ENCODE measurements at regions not wholly inside any gene's neighbourhood (a gene's known extent, or its start where the extent isn't known, plus 50 kb on each side); places are given as distances from the start of the nearest gene placed in this dataset.

GRCh38 chr16:73872856-73873255, 423.8 kb upstream of the PSMD7 start:
- no peaks in the 10 kb centered on the region for H3K4me1 ChIP-seq (ENCODE audit: insufficient read depth, low read length)
- no peak overlapping the region for H3K27ac ChIP-seq (ENCODE audit: low read depth, low read length)
- H3K4me2 ChIP-seq (ENCODE audit: insufficient read depth, low read length) = no peak overlapping the region
- H4K20me1 ChIP-seq (ENCODE audit: insufficient read depth, low read length) = no peaks in the 10 kb centered on the region
- no peaks in the 10 kb centered on the region for H3K79me2 ChIP-seq (ENCODE audit: insufficient read depth, low read length)
- no peak overlapping the region for H2AFZ ChIP-seq (ENCODE audit: low read length)
- DNase-seq (ENCODE audit: insufficient read length, low spot score, missing footprints) = no peak
- H3K27me3 ChIP-seq (ENCODE audit: insufficient read depth, low read length) = no peaks in the 10 kb centered on the region
- TF ChIP-seq CTCF (IDR thresholded peaks at IDR 0.05; ENCODE audit: extremely low read depth, low read depth, low read length) = no peak
- H3K36me3 ChIP-seq (ENCODE audit: insufficient read depth, low read length) = no peaks in the 10 kb centered on the region
- no peaks in the 10 kb centered on the region for H3K9me3 ChIP-seq (ENCODE audit: low read depth, low read length)
- H3K4me3 ChIP-seq (ENCODE audit: insufficient read depth, low read length) = no peak overlapping the region

- TF ChIP-seq CTCF (IDR thresholded peaks at IDR 0.05; ENCODE audit: extremely low read depth, low read depth, low read length) = no peak
- Histone ChIP-seq H3K9me3 (ENCODE audit: low read depth, low read length) (no peaks in the 10 kb centered on the region), H3K4me3 (ENCODE audit: insufficient read depth, low read length) (no peak overlapping the region), H3K27ac (ENCODE audit: low read depth, low read length) (no peak overlapping the region), H3K36me3 (ENCODE audit: insufficient read depth, low read length) (no peaks in the 10 kb centered on the region), H3K4me1 (ENCODE audit: insufficient read depth, low read length) (no peaks in the 10 kb centered on the region), H2AFZ (ENCODE audit: low read length) (no peak overlapping the region), H3K27me3 (ENCODE audit: insufficient read depth, low read length) (no peaks in the 10 kb centered on the region), H4K20me1 (ENCODE audit: insufficient read depth, low read length) (no peaks in the 10 kb centered on the region), H3K79me2 (ENCODE audit: insufficient read depth, low read length) (no peaks in the 10 kb centered on the region), H3K4me2 (ENCODE audit: insufficient read depth, low read length) (no peak overlapping the region)
- DNase-seq (ENCODE audit: insufficient read length, low spot score, missing footprints) = no peak
Observed at GRCh38 chr16:73871088-73871733, 425.4 kb upstream of the PSMD7 start.

- Histone ChIP-seq H3K79me2 (ENCODE audit: insufficient read depth, low read length) (no peaks in the 10 kb centered on the region), H3K9me3 (ENCODE audit: low read depth, low read length) (no peaks in the 10 kb centered on the region), H3K27ac (ENCODE audit: low read depth, low read length) (no peak overlapping the region), H3K4me2 (ENCODE audit: insufficient read depth, low read length) (no peak overlapping the region), H3K36me3 (ENCODE audit: insufficient read depth, low read length) (no peaks in the 10 kb centered on the region), H2AFZ (ENCODE audit: low read length) (no peak overlapping the region), H3K27me3 (ENCODE audit: insufficient read depth, low read length) (no peaks in the 10 kb centered on the region), H3K4me1 (ENCODE audit: insufficient read depth, low read length) (no peaks in the 10 kb centered on the region), H4K20me1 (ENCODE audit: insufficient read depth, low read length) (no peaks in the 10 kb centered on the region), H3K4me3 (ENCODE audit: insufficient read depth, low read length) (no peak overlapping the region)
- DNase-seq (ENCODE audit: insufficient read length, low spot score, missing footprints) = no peak
- no peak for TF ChIP-seq CTCF (IDR thresholded peaks at IDR 0.05; ENCODE audit: extremely low read depth, low read depth, low read length)
Observed at GRCh38 chr16:73869126-73869525, 427.5 kb upstream of the PSMD7 start.

- Histone ChIP-seq H3K36me3 (ENCODE audit: insufficient read depth, low read length) (no peaks in the 10 kb centered on the region), H4K20me1 (ENCODE audit: insufficient read depth, low read length) (no peaks in the 10 kb centered on the region), H3K27ac (ENCODE audit: low read depth, low read length) (no peak overlapping the region), H3K27me3 (ENCODE audit: insufficient read depth, low read length) (no peaks in the 10 kb centered on the region), H2AFZ (ENCODE audit: low read length) (no peak overlapping the region), H3K4me3 (ENCODE audit: insufficient read depth, low read length) (no peak overlapping the region), H3K4me2 (ENCODE audit: insufficient read depth, low read length) (no peak overlapping the region), H3K79me2 (ENCODE audit: insufficient read depth, low read length) (no peaks in the 10 kb centered on the region), H3K4me1 (ENCODE audit: insufficient read depth, low read length) (no peaks in the 10 kb centered on the region), H3K9me3 (ENCODE audit: low read depth, low read length) (no peaks in the 10 kb centered on the region)
- TF ChIP-seq CTCF (IDR thresholded peaks at IDR 0.05; ENCODE audit: extremely low read depth, low read depth, low read length) = no peak
- no peak for DNase-seq (ENCODE audit: insufficient read length, low spot score, missing footprints)
Observed at GRCh38 chr16:73864868-73865267, 431.7 kb upstream of the PSMD7 start.
